ENCODE measurements at regions not wholly inside any gene's neighbourhood (a gene's known extent, or its start where the extent isn't known, plus 50 kb on each side); places are given as distances from the start of the nearest gene placed in this dataset.

- no peak for TF ChIP-seq CTCF (IDR thresholded peaks at IDR 0.05)
- TF ChIP-seq POLR2A (IDR thresholded peaks at IDR 0.05), result no peak
Measured at GRCh38 chr5:126007841-126008240, 415.4 kb upstream of the GRAMD2B start.
